Neural progenitor cell (in vitro differentiated cells): ENCODE measurements at regions not wholly inside any gene's neighbourhood (a gene's known extent, or its start where the extent isn't known, plus 50 kb on each side); places are given as distances from the start of the nearest gene placed in this dataset.

ENCODE experiments used
- EZH2 ChIP-seq: fragments of 200-600 bp; sonication (generic); IDR thresholded peaks from 2 replicates; pipeline ENCODE4 v1.6.1; 2017; ENCODE audit warnings: antibody characterized with exemption, mild to moderate bottlenecking, moderate library complexity
- EZH2phosphoT487 ChIP-seq: fragments of 200-600 bp; sonication (generic); IDR thresholded peaks from 2 replicates; pipeline ENCODE4 v1.6.1; 2017; ENCODE audit warnings: antibody characterized with exemption
- TF ChIP-seq, protein P1 (sequence below): fragments of 200-600 bp; sonication (generic); IDR thresholded peaks from 2 replicates; pipeline ENCODE4 v1.5.1; 2017; ENCODE audit warnings: antibody characterized with exemption, mild to moderate bottlenecking

DNA sequence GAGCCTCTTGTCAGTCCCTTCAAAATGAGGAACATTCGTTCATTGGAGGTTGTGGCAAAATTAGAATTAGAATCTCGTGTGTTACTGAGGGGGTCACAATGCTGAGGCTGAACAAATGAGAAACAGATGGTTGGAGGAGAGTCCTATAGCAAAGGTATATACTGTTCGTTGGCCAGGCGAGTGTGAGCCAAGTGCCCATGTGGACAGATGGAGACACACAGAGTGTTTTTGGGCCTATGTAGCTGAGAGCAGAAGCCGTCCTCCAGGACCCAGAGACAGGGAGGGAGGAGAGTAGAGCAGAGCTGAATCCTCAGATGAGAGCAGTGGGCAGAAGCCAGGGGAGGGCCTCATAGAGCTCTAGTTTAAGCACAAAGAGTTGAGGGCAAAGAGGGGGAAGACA is 98.9 kb downstream of the NR1D2 start:
- TF ChIP-seq, protein P1, sequence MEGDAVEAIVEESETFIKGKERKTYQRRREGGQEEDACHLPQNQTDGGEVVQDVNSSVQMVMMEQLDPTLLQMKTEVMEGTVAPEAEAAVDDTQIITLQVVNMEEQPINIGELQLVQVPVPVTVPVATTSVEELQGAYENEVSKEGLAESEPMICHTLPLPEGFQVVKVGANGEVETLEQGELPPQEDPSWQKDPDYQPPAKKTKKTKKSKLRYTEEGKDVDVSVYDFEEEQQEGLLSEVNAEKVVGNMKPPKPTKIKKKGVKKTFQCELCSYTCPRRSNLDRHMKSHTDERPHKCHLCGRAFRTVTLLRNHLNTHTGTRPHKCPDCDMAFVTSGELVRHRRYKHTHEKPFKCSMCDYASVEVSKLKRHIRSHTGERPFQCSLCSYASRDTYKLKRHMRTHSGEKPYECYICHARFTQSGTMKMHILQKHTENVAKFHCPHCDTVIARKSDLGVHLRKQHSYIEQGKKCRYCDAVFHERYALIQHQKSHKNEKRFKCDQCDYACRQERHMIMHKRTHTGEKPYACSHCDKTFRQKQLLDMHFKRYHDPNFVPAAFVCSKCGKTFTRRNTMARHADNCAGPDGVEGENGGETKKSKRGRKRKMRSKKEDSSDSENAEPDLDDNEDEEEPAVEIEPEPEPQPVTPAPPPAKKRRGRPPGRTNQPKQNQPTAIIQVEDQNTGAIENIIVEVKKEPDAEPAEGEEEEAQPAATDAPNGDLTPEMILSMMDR, result no peak
- no peak for TF ChIP-seq EZH2
- no peak for TF ChIP-seq EZH2phosphoT487
